HG02588 (cell line): ENCODE measurements at regions not wholly inside any gene's neighbourhood (a gene's known extent, or its start where the extent isn't known, plus 50 kb on each side); places are given as distances from the start of the nearest gene placed in this dataset.

Source experiments
- ATAC-seq: cut with Tn5 transposase; IDR thresholded peaks from one replicate; pipeline ENCODE4 v1.9.1; 2021; ENCODE audit warnings: mild to moderate bottlenecking, moderate library complexity; ENCODE audit not compliant: unreplicated experiment

DNA sequence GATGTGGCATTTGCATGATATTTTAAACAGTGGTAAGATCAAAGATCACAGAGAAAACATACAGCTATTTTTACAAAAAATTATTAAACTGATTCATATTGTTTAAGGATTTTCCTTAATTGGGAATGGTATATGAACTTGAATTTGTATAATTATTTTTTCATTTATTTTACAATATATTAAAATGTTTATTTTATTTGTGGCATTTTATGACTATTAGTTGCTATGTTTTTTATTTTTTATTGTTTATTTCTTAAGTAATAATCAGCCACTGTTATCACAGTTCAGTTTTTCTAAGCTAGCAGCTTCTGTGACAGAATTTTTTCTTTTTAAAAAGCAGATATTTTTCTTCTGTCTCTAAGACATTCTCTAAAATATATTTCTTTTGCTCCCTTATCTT lies 387.0 kb upstream of the KHDRBS2 start:
- no peak for ATAC-seq

- no peak for ATAC-seq
Observed at GRCh38 chr6:62670490-62671223, 384.6 kb upstream of the KHDRBS2 start.

DNA sequence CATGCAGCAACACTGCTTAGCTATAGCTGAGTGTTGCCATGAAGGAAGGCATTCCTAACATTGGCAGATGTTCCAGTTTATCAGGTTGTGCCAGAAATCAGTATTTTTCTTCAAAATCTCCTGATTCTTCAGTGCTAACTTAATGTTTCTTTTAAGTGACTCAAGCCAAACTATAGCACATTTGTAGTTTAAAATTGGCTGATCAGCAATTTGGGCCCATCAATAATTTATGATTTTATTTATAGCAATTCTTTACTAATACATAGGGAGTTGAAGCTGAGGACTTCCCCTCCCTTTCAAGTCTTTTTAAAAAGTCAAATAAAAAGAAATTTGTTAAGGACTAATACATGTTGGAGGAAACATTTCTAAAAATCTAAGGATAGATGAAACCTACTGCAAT lies 383.8 kb upstream of the KHDRBS2 start:
- no peak for ATAC-seq

GRCh38 chr6:62652692-62653328 lies 366.8 kb upstream of the KHDRBS2 start:
- no peak for ATAC-seq

GRCh38 chr6:62645274-62645673 lies 359.2 kb upstream of the KHDRBS2 start:
- ATAC-seq = no peak

DNA sequence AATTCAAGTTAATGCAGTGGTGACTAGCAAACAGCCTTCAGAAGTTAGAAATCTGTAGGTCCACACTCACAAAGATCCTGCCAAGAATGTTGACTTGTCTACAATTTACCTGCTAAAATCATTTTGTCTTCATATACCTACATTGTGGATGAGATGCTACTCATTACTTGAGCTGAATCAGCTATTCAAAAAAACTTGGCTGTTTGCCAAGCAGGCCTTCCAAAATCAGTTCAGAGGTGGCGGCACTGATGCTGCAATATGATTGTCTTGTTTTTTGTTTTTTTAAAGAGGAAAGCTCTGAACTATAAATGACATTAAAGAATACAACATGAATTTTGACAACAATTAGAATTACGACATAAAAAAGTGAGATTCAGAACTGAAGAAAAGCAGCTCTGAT lies 354.7 kb upstream of the KHDRBS2 start:
- no peak for ATAC-seq

- no peak for ATAC-seq
Observed at GRCh38 chr6:62626661-62627060, 340.6 kb upstream of the KHDRBS2 start.

DNA sequence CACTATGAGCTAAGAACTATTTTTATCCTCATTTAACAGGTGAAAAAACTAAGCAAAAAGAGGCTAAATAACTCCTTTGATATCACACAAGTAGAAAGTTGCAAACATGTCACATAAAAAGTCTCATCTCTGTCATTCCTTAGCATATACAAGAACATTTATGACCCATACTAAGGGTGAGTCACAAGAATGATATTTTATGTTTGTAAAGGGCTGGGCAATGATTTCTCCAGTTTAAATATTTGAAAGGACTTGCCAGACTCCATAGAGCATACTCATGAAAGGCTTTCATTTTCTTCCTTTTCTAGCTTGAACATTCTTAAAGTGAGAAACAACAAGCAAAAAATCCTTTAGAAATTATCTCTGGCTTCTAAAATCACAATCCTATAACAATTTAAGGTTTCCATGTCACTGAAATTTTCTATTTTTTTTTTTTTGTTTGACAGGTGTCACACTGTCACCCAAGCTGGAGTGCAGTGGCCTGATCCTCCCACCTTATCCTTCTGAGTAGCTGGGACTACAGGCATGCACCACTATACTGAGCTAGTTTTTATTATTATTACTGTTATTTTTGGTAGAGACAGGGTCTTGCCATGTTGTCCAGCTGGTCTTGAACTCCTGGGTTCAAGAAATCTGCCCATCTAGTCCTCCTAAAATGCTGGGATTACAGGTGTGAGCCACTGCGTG lies 338.0 kb upstream of the KHDRBS2 start:
- ATAC-seq = no peak

DNA sequence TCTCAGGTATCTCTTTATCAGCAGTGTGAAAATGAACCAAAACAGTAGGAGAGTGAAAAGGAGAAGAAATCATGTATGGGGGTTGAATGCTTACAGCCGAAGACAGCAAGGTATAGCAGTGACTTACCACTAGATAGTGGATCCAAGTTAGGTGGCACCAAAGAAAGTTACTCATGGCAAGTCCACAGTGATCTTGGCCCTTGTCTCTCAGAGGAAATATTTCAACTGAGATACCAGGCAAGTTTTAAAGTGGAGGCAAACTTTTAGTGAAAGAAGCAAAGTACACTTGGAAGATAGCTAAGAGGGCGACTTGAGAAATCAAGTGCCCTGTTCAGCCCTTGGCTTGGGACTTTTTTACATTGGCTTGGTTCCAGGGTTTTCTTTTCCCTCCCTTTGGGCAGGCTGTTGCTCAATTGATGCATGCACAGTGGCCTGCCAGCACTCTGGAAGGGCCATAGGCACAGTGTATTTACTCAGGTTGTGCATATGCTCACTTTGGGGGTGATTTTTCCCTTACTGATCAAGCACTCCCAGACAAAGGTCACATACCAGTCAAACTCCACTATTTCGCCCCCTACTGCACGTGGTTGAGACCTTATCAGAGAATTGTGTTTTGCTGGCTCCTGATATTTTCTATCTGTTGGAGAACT lies 329.5 kb upstream of the KHDRBS2 start:
- no peak for ATAC-seq

DNA sequence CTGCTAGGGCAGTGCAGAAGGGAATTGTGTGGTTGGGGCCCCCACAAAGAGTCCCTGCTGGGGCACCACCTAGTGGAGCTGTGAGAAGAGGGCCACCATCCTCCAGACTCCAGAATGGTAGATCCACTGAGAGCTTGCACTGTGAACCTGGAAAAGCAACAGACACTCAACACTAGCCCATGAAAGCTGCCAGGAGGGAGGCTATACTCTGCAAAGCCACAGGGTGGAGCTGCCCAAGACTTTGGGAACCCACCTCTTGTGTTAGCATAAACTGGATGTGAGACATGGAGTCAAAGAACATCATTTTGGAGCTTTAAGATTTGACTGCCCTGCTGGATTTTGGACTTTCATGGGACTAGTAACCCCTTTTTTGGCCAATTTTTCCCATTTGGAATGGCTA lies 328.4 kb upstream of the KHDRBS2 start:
- no peak for ATAC-seq

- ATAC-seq = no peak
Observed at GRCh38 chr6:62613928-62614327, 327.9 kb upstream of the KHDRBS2 start.

GRCh38 chr6:62612471-62612870 lies 326.4 kb upstream of the KHDRBS2 start:
- no peak for ATAC-seq

GRCh38 chr6:62570372-62570771 lies 284.3 kb upstream of the KHDRBS2 start:
- no peak for ATAC-seq

DNA sequence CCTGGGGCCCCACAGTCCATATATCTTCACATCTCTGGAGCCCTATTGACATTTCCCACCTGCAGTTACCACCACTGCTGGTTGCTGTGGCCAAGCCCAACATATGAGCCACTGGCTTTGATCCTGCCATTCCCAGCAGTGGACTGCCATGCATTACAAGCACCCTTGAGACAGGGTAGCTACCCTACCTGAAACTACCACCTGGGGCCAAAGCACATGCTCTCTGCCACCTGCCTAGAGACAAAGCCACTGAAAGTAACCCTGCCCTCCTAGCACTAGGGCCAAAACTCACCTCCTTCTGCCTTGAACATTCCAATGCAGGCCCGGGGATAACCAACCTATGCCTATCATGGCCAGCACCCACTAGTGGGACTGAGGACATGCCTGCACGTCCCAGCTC lies 255.5 kb upstream of the KHDRBS2 start:
- ATAC-seq = no peak

- no peak for ATAC-seq
Observed at GRCh38 chr6:62530985-62531384, 245.0 kb upstream of the KHDRBS2 start.

DNA sequence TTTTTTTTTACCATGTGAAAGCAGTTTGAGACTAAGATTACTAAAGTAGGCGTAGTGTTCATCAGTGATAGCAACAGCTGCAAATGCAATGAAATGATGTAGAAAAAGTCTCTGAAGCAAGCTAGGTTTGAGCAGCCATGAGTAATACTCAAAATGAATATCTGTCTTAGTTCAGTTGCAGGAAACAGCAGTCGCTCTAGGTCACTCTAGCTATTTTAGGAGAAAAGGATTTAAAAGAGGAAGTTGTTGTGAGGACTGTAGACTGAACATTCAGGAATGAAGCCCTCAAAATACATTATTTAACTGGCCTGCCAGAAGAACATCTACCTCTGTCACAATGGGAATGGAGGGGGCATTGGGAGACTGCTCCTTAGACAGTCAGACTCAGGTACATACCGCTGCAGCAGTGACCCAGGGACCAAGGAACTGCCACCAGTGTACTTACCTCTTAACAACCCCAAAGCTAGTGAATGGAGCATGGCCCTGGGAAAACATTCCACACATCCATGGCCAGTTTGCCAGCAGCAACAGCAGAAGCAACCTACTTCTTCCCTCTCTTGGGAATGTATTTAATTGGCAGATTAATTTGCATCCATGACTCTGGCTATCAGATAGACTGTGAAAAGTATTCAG lies 243.0 kb upstream of the KHDRBS2 start:
- no peak for ATAC-seq

- ATAC-seq = no peak
Observed at GRCh38 chr6:62523630-62524029, 237.6 kb upstream of the KHDRBS2 start.

DNA sequence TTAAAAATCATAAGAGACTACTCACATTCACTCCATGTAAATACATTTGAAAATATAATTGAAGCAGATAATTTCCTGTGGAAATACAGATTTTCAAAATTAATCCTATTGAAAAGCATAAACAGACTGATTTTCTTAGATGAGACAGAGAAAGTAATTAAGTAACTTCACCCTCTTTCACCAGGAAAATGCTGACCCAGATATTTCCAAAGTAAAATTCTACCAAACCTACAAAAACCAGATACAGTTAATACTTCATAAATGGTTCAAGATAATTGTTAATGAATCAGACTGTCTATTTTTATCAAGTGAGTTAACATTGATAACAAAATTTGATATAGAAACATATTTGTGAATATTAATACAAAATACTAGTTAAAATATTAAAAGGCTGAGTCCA lies 233.5 kb upstream of the KHDRBS2 start:
- no peak for ATAC-seq

GRCh38 chr6:62516291-62517141 lies 230.5 kb upstream of the KHDRBS2 start:
- ATAC-seq = no peak

- no peak for ATAC-seq
Observed at GRCh38 chr6:62492192-62492822, 206.3 kb upstream of the KHDRBS2 start.
